ENCODE measurements at regions not wholly inside any gene's neighbourhood (a gene's known extent, or its start where the extent isn't known, plus 50 kb on each side); places are given as distances from the start of the nearest gene placed in this dataset.

GRCh38 chr12:65637774-65638173, 186.5 kb upstream of the HMGA2 start:
- H3K4me1 Mint-ChIP-seq, result peaks cover 38% of the 10 kb centered on the region
- H3K27ac Mint-ChIP-seq, result no peak overlapping the region
- DNase-seq, result no peak
- H3K4me3 Mint-ChIP-seq, result no peak overlapping the region
- TF ChIP-seq, protein P1, sequence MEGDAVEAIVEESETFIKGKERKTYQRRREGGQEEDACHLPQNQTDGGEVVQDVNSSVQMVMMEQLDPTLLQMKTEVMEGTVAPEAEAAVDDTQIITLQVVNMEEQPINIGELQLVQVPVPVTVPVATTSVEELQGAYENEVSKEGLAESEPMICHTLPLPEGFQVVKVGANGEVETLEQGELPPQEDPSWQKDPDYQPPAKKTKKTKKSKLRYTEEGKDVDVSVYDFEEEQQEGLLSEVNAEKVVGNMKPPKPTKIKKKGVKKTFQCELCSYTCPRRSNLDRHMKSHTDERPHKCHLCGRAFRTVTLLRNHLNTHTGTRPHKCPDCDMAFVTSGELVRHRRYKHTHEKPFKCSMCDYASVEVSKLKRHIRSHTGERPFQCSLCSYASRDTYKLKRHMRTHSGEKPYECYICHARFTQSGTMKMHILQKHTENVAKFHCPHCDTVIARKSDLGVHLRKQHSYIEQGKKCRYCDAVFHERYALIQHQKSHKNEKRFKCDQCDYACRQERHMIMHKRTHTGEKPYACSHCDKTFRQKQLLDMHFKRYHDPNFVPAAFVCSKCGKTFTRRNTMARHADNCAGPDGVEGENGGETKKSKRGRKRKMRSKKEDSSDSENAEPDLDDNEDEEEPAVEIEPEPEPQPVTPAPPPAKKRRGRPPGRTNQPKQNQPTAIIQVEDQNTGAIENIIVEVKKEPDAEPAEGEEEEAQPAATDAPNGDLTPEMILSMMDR (IDR thresholded peaks at IDR 0.05), result no peak
- H3K36me3 Mint-ChIP-seq (ENCODE audit: low read depth), result peaks cover 4% of the 10 kb centered on the region
- H3K27me3 Mint-ChIP-seq (ENCODE audit: low read depth, poor library complexity), result peaks cover 7% of the 10 kb centered on the region
- H3K9me3 Mint-ChIP-seq, result no peaks in the 10 kb centered on the region

- H3K36me3 Mint-ChIP-seq (ENCODE audit: low read depth), result peaks cover 4% of the 10 kb centered on the region
- no peak overlapping the region for H3K27ac Mint-ChIP-seq
- no peak for DNase-seq
- TF ChIP-seq, protein P1 (IDR thresholded peaks at IDR 0.05), result no peak
- H3K9me3 Mint-ChIP-seq, result no peaks in the 10 kb centered on the region
- H3K4me1 Mint-ChIP-seq, result peaks cover 37% of the 10 kb centered on the region
- no peak overlapping the region for H3K4me3 Mint-ChIP-seq
- peaks cover 7% of the 10 kb centered on the region for H3K27me3 Mint-ChIP-seq (ENCODE audit: low read depth, poor library complexity)
Observed at GRCh38 chr12:65638324-65638723, 186.0 kb upstream of the HMGA2 start.

- Mint-ChIP-seq H3K4me3 (no peak overlapping the region), H3K27me3 (ENCODE audit: low read depth, poor library complexity) (peaks cover 7% of the 10 kb centered on the region), H3K27ac (no peak overlapping the region), H3K36me3 (ENCODE audit: low read depth) (peaks cover 4% of the 10 kb centered on the region), H3K4me1 (peaks cover 41% of the 10 kb centered on the region), H3K9me3 (no peaks in the 10 kb centered on the region)
- no peak for DNase-seq
- TF ChIP-seq, protein P1 (IDR thresholded peaks at IDR 0.05), result no peak
Observed at GRCh38 chr12:65640489-65640901, 183.8 kb upstream of the HMGA2 start.

DNA sequence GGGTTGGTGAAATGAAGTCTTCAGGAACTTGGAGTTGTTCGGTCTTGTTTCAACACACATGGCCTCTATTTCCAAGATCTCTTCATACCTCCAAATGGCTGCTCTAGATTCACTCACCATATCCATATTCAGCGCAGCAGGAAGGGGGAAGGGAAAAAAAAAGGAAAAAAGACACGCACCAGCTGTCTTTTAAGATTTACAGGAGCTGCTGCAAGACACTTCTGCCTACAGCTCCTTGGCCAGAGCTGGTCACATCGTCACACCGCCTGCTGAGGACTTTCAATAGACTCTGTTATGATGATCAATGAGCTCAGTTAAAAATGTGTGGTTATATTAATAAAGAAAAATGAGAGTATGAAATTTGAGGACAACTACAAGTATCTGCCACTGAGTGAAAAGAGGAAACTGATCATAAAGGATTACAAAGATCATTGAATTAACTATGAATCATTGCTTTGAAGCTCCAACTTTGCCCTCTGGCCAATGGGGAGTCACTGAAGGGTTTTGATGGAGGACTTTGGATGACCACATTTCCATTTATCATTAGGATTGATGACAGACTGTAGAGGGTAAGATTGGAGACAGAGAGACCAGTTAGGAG, 182.1 kb upstream of the HMGA2 start:
- TF ChIP-seq, protein P1 (IDR thresholded peaks at IDR 0.05), result no peak
- no peak for DNase-seq
- Mint-ChIP-seq H3K36me3 (ENCODE audit: low read depth) (peaks cover 4% of the 10 kb centered on the region), H3K27me3 (ENCODE audit: low read depth, poor library complexity) (peaks cover 8% of the 10 kb centered on the region), H3K27ac (no peak overlapping the region), H3K9me3 (peaks cover 3% of the 10 kb centered on the region), H3K4me3 (no peak overlapping the region), H3K4me1 (peaks cover 41% of the 10 kb centered on the region)

DNA sequence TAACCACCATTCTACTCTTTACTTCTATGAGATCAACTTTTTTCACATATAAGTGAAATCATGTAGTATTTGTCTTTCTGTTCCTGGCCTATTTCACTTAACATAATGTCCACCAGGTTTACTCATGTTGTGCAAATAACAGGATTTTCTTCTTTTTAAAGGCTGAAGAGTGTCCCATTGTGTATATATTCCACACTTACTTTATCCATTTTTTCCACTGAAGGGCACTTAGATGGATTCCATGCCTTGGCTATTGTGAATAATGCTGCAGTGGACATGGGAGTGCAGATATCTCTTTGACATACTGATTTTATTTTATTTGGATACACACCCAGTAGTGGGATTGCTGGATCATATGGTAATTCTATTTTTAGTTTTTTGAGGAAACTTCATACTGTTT, 181.1 kb upstream of the HMGA2 start:
- peaks cover 3% of the 10 kb centered on the region for H3K9me3 Mint-ChIP-seq
- H3K4me3 Mint-ChIP-seq, result no peak overlapping the region
- H3K36me3 Mint-ChIP-seq (ENCODE audit: low read depth), result peaks cover 4% of the 10 kb centered on the region
- peaks cover 12% of the 10 kb centered on the region for H3K27me3 Mint-ChIP-seq (ENCODE audit: low read depth, poor library complexity)
- H3K27ac Mint-ChIP-seq, result no peak overlapping the region
- peaks cover 41% of the 10 kb centered on the region for H3K4me1 Mint-ChIP-seq
- TF ChIP-seq, protein P1 (IDR thresholded peaks at IDR 0.05), result no peak
- no peak for DNase-seq

Measured in nephron progenitor cell (in vitro differentiated cells).